Hippocampal formation (tissue), 2 donors: ENCODE measurements at regions not wholly inside any gene's neighbourhood (a gene's known extent, or its start where the extent isn't known, plus 50 kb on each side); places are given as distances from the start of the nearest gene placed in this dataset.

Experiments used
- DNase-seq, 2 donors: peaks; one replicate each; lab custom pipeline; 2025; lab: John Stamatoyannopoulos, UW

DNA sequence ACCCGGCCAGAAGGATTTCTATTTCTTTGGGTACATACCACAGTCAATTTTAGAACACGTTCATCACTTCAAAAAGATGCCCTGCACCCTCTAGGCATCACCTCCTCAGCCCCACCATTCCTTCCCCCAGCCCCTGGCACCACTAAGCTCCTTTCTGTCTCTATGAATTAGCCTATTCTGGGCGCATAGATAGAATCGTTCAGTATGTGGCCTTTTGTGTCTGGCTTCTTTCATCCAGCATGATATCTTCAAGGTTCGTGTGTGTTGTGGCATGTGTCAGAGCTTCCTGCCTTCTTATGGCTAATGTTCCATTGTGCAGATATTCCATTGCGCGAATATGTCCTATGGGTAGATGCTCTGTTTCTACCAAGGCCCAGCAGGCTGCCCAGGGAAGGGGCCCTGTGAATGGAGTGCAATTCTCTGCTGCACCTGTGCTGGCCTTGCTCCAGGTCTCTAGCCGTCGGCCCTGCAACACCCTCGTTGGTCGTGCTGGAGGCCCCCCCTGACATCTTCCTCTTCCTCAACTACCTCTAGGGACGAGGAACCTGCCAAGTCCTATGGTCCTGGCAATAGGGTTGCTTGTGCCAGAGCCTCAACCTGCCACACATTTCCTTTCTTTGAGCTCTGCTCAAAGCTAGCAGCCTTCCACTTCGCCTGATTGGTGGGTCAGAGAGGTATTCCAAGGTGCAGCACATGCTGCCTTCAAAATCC lies 113.5 kb downstream of the RIPK4 start:
- no peak for DNase-seq

DNA sequence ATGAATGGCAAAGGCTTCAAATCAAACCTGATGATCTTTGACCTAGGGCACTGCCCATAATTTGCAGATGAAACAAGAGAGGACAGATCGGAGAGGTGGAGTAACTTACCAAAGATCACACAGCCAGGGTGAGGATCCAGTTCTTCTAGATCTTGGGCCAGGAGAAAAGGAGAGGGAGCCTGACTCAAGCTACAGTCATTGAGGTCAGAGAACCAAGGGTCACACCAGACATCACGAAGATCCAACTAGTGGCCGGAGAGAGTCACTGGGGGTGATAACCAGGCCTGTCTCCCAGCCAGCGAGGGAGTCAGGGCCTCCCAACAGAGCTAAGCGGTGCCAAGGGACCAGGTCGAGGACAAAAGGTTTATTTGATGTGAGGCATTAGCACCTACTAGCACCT lies 115.0 kb downstream of the RIPK4 start:
- DNase-seq: no peak

DNA sequence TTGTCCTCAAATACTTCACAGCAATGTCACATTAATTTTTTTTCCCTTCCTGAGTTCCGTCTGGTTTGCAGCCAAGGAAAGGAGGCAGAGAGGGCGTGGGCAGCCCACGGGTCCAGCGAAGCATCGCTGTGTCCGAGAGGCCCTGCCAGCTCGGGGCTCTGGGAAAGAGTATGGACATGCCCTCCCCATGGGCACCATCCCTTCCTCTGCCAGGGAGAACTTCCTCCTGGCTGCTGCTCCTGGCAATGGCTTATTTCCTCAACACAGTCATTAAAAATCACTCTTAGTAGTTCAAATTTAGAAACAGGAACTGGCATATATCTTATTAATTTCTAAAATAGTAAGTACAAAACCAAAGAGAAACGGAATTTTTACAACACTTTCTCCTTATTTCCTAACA lies 115.4 kb downstream of the RIPK4 start:
- DNase-seq: no peak

DNA sequence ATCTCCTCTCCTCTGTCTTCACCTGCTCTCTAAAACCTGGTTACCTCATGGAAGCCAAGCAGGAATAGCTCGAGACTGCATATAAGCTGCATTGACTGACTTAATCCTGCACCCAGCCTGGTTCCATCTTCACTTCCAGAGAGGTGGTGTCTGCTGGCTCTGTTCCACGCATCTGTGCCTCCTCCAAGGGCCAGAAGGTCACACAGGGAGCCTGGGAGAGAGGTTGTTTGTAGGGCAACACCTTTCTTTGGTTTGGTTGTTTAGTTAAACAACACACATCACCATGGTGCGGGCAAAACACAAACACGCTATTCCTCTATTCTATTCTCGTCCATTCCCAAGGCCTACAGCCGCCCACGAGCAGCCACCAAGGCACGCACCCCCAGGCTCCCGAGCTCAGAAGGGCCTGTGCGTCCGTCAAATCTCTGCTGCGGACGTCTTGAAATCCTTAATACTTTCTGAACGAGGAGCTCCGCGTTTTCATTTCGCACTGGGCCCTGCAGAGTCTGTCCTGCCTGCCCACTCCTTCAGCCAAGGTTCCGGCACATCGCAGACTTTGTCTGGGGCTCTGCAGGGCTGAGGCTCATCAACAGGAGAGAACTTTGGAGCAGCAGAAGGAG lies 116.2 kb downstream of the RIPK4 start:
- no peak for DNase-seq

DNA sequence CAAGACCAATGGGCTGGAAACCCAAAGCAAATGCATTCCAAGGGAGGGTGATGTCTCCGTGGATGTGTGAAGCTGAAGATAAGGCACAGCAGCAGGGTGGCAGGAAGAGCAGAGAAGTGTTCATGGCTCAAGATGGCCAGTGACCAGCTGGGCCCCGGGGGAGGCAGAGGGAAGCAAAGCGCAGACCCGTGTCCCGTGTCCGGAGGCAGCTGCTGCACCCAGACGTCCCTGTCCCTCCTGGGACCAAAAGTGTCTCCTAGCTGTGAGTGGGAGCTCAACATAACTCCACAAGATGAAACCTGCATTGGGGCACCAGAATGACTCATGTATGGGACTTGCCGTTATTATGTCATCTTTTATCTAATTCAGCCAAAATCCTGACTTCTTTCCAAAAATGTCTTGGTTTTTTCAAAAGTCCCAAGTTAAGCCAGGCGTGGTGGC lies 118.2 kb downstream of the RIPK4 start:
- DNase-seq: no peak

DNA sequence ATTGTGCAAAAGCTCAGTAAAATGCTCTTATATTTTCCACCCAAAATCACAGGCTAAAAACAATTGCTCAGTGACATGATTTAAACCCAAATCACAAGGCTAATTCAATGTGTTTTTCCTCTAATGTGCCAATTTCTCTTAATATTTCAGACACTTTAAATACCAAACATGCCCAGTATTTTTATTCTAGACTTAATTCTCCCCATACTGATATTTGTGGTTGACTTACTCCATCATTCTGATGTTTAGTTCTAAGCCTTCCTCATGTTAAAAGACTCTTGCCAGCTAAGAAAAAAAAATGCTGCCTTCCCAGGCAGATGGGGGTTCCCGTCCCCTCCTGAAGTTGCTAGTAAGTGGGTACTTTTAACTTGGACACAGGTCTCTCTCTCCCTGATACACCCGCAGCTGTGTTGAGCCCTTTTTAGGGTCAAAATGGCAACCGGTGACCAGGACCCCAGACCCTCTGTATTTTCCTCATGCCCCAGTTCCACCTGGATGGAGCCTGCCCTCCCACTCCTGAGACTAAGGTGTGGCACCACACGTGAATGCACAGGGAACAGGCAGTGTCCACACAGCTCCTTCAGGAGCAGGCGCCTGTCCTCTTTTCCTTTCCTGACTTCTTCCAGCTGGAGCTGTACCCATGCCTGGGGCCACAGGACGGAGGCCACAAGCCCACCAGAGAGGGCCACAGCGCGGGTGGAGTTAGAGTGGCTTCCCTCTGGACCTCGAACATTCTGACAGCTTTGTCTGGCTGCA lies 118.9 kb downstream of the RIPK4 start:
- DNase-seq: no peak

DNA sequence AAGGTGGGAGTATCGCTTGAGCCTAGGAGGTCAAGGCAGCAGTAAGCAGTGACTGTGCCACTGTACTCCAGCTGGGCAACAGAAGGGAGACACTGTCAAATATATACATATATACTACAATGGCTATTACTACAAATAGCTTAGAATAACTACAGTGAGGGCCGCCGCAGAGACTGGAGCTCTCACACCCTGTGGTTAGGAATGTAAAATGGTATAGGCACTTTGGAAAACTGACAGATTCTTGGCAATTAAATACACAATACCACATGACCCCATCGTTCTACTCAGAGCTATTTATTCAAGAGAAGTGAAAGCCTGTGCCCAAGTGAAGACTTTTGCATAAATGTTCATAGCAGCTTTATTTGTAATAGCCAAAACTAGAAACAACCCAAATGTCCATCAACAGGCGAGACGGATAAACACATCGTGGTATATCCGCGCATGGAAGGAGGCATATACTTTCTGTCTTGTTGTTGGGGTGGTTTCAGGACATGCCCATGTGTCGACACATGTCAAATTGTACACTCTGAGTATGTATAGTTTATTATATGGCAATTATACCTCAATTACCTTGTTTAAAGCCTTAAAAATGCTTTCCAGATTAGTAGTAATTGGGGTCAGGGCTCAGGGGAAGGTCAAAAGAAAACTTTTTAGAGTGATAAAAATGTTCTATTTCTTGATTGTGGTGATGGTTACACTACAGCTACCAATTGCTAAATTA lies 123.4 kb downstream of the RIPK4 start:
- no peak for DNase-seq

DNA sequence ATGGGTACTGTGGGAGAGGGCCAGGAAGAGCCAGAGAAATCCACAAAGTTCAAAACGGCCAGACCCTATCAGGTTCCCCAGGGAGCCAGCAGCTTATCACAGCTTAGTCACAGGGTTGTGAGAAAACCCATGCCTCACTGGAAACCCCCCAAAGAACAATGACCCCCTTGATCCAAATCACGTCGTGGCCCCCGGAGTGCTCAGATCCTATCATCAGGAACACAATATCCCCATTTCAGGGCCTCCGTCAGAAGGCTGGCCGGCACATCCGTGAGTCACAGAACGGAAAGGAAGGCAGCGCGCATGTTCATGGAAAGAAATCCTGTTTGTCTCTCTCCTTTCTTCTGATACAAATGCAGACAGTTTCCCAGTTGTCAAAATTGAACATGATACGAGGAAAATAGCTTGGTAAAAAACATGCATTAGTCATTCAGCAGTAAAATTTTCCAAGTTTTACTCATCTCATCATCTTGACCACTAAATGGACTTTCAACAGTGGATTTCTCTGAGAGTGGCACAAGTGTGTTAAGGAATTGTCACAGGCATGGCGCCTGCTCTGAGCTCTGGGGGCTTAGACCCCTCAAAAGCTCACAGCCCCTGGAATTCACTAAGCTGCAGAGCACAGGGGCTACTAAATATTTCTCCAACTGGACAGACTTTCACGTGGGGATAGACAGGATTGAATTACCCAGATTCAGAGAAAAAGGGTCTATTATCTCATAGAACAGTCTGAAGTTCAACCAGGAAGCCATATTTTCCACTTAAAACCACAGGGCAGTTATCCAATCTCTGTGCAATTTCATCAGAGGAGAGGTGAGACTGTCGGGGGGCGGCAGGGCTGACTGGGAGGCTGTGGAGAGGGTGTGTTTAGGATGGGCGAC lies 124.8 kb downstream of the RIPK4 start:
- no peak for DNase-seq

DNA sequence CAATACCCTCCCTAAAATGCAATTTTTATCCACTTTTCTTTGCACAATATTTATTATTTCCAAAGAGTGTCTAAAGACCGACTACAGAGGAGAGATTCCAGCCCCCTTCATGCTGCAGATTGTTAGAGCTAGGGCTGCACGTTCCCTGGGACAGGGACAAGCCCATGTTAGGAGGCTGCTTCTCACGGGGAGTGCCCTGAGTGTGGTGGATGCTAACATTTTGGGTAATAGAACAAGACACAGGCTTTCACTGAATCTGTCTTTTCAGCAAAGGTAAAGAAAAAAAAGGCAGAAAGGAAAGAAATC lies 125.4 kb downstream of the RIPK4 start:
- DNase-seq: no peak

DNA sequence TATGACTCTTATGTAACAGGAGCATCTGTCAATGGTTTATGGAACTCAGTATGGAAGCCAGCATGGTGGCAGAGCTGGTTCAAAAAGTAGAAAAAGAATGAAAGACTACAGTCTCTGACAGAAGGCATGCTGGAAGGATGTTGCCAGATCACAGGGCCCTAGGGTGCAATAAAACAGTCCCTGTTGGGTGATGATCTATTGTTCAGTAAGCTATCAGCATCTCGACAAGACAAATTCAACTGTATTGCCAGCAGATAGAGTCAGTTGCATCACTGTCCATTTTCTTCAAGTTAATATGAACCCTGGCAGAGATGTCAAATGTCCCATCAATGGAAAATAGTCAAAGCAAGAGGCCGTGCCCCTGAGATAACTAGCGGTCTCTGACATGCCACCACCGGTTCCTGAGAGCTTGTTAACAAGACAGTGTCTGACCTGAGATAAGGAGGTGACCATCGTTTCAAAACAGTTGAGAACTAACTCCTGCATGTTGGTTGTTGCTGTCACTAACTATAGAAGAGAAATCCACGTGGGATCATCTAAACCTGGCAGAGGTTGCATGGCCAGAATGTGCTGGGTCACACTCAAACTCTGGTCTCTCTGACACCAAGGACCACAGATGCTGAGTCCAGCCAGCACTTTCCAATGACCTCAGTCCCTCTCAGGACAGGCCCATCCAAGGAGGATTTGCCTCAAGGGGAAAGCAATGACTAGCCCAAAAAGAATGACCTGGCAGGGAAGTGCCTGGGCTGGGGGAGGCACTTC lies 125.9 kb downstream of the RIPK4 start:
- no peak for DNase-seq

DNA sequence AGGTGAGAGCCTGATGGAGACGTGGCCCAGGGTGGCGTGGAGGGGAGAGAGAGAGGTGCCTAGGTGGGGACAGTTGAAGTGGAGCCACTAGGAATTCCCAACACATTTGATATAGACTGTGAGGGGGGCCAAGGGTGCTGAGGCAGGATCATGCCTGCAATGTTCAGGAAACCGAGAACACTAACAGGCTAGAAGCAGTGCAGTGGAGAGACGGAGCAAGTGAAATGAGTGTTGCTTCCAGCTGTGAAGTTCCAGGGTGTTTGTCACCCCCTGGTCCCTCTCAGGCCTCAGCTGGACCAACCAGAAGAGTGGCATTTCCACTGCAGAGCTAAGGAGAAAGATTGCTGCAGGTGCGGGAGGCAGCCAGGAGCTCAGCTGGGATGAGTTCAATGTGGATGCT lies 127.1 kb downstream of the RIPK4 start:
- no peak for DNase-seq

DNA sequence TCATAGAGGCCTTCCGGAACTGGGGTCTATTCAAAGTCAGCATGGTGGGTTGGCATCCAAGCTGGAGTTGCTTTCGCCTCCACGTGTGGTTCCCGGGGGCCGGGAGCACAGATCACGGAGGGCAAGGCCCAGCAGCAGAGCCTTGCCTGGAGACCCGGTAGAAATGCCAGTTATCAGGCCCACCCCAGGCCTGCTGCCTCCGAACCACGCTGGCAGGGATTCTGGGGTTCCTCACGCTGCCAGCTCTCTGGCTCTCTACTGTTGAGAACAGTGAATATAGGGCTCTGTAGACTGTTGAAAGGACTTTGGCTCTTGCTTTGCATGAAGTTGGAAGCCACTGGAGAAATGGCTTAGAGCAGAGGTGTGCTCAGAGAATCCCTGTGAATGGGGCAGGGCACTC lies 127.5 kb downstream of the RIPK4 start:
- DNase-seq: no peak

DNA sequence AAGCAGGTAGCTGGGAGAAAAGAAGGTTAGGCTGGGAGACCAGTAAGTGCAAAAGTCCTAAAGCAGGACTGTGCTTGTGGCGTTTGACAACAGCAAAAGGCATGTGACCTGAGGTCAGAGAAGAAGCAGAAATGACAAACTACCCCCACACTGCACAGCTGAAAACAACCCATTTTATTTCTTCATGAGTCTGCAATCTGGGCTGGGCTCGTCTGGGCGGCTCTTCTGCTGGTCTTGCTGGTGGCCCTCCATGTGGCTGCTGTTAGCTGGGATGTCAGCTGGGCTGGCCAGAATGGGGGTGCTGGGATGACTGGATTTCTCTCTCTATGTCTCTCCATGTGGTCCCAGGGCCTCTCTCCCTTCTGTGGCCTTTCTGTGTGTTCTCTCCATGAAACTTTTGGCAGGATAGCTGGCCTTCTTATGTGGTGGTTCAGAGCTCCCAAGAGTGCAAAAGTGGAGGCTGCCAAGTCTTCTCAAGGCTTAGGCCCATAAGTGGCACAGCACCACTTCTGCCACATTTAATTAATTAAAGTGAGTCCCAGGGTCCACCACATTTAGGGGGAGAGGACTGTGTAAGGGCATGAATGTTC lies 128.6 kb downstream of the RIPK4 start:
- no peak for DNase-seq

DNA sequence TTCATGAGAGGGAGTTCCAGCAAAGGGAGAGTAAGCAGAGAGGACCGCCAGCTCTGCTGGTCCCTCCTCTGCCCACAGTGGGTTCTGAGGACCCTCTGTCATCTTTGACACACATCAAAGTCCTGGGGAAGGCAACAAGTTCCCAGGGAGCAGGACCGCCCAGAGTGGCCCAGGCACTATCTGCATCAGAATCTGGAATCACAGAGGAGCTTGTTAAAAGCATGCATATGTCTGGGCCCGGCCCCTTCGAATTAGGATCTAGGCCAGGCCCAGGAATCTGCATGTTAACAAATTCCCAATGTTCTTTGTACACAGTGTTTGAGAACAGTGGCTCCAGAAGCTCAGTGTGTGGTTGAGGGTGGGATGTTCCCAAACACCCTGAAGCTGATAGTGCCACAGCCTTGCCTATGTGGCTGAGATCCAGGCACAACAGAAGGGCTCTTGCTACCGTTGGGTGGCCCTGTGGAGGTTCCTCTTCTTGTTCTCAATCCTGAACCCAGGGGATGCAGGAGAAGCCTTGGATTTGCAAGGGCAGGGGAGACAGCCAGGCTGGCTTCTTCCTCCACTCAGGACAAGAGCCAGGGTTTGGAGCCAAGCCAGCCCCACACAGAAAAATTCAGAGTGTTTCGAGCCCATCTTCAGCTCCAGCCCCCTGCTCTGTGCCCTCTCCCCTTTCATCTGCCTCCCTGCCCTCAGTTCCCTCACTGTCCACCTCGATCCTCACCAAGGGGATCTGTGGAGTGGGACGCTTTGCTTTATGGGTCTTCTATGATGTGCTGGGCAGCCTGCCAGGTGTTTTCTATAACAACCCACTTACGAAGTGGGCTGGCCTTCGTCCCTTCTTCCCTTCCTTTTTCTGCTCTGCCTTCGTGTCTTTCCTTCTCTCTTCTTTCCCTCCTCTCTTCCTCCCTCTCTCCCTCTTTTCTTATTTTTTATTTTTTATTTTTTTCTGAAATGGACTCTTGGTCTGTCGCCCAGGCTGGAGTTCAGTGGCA lies 129.0 kb upstream of the TMPRSS2 start:
- no peak for DNase-seq

DNA sequence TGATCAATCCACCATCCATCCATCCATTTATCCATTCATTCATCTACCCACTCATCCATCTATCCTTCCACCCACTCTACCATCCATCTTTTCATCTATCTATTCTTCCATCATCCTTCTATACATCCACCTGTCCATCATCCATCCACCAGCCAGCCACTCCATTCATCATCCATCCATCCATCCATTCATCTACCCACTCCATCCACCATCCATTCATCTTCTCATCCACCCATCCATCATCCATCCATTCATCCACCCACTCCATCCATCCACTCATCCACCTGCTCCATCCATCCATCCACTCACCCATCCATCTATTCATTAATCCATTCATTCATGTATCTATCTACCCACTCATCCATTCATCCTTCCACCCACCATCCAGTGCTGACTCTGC lies 127.9 kb upstream of the TMPRSS2 start:
- no peak for DNase-seq

DNA sequence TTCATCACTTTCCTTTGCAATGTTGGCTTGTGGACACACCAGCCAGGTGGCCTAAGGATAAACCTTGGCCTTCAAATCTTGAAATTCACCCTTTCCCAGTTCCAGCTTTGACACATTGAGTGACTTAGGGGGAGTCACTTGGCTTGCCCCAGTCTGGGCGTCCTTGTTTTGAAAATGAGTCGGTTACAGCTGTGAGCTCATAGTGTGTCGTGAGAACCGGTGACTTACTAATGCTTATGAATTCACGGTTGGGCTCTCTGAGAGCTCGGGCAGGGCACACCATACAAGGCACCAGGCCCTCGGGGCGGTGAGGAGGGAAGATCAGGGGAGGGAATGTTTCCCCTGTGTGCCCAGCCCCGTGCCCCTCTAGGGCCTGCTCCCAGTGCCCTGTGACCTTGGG lies 126.9 kb upstream of the TMPRSS2 start:
- no peak for DNase-seq

DNA sequence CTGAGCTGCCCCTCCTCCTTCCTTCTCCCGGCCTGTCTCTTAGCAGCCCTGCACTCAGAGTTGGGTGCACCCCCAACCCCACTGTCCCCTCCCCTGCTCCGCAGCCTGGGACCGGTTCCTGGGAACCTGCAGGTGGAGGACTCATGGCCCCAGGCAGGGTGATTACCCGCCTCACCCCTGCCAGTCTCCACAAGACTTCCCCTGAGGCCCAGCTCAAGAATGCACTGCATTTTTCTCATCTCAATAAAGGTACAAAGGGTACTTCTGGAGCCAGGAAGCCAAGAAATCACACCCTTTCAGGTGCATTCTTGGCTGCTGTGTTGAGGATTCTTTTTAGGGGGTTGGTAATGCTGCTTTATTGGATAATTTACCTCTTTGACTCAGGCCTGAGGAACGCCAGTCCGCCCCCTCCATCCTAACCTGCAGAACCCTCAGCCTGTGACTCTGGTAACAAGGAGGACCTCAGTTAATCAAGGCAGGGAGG lies 126.3 kb upstream of the TMPRSS2 start:
- DNase-seq: no peak

DNA sequence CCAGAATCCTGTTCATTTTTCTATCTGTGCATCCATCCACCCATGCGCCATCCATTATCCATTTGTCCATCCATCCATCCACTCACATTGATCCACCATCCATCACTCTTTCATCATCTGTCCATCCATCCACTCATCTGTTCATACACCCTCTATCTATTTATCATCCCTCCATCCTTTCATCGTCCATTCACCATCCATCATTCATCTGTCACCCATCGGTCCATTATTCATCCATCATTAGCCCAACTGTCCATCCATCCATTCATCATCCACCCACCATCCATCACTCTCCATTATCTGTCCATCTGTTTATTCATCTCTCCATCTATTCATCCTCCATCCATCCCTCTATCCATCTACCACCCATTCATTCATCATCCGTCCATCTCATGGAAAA lies 125.7 kb upstream of the TMPRSS2 start:
- no peak for DNase-seq
